NB4 (cell line): ENCODE measurements at regions not wholly inside any gene's neighbourhood (a gene's known extent, or its start where the extent isn't known, plus 50 kb on each side); places are given as distances from the start of the nearest gene placed in this dataset.

Source experiments
- DNase-seq: peaks from one replicate; pipeline ENCODE4 v3.0.0; 2010; ENCODE audit warnings: low read depth
- H3K4me3 ChIP-seq: one replicate; pipeline ENCODE4 v1.5.1; 2011; ENCODE audit warnings: mild to moderate bottlenecking, low read depth, low read length, moderate library complexity
- MYC ChIP-seq: IDR thresholded peaks from 2 replicates; pipeline ENCODE4 v1.6.1; 2011; ENCODE audit warnings: low read depth, low read length
- POLR2A ChIP-seq: IDR thresholded peaks from 2 replicates; pipeline ENCODE4 v1.6.1; 2011; ENCODE audit warnings: mild to moderate bottlenecking; ENCODE audit not compliant: insufficient read length; ENCODE audit errors: extremely low read depth
- TF ChIP-seq, protein P1 (sequence below): IDR thresholded peaks from 2 replicates; pipeline ENCODE4 v1.6.1; 2011; ENCODE audit warnings: low read depth, low read length
- TF ChIP-seq, protein P2 (sequence below): IDR thresholded peaks from one replicate; pipeline ENCODE4 v1.5.1; 2012; ENCODE audit warnings: low read depth, low read length

- no peak for DNase-seq
- TF ChIP-seq MYC = no peak
- TF ChIP-seq, protein P1, sequence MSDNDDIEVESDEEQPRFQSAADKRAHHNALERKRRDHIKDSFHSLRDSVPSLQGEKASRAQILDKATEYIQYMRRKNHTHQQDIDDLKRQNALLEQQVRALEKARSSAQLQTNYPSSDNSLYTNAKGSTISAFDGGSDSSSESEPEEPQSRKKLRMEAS = no peak
- no peak overlapping the region for H3K4me3 ChIP-seq
Measured at GRCh38 chr15:97645758-97646157, 314.7 kb upstream of the ARRDC4 start.

- H3K4me3 ChIP-seq = no peak overlapping the region
- TF ChIP-seq POLR2A (no peak), MYC (no peak)
- TF ChIP-seq, protein P2, sequence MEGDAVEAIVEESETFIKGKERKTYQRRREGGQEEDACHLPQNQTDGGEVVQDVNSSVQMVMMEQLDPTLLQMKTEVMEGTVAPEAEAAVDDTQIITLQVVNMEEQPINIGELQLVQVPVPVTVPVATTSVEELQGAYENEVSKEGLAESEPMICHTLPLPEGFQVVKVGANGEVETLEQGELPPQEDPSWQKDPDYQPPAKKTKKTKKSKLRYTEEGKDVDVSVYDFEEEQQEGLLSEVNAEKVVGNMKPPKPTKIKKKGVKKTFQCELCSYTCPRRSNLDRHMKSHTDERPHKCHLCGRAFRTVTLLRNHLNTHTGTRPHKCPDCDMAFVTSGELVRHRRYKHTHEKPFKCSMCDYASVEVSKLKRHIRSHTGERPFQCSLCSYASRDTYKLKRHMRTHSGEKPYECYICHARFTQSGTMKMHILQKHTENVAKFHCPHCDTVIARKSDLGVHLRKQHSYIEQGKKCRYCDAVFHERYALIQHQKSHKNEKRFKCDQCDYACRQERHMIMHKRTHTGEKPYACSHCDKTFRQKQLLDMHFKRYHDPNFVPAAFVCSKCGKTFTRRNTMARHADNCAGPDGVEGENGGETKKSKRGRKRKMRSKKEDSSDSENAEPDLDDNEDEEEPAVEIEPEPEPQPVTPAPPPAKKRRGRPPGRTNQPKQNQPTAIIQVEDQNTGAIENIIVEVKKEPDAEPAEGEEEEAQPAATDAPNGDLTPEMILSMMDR = no peak
- TF ChIP-seq, protein P1 = no peak
- no peak for DNase-seq
Measured at GRCh38 chr15:97648728-97649127, 311.8 kb upstream of the ARRDC4 start.

DNA sequence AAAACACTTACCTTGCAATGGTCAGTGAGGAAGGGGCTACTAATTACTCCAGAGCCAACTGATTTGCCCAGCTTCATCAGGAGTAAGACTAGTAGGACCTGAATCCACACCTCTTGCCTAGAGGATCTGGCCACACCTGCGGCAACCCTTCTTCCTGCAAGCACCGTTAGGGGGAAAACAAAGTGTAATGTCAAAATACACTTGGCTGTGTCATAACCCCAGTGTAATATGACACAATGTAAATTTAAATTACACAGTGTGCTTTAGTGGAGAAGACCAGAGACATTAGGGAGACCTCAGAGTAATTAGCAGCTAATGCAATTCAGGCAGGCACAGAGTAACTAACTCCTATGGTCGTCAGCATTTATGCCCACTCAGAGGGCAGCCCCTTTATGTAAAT is 308.5 kb upstream of the ARRDC4 start:
- no peak for DNase-seq
- no peak overlapping the region for H3K4me3 ChIP-seq

DNA sequence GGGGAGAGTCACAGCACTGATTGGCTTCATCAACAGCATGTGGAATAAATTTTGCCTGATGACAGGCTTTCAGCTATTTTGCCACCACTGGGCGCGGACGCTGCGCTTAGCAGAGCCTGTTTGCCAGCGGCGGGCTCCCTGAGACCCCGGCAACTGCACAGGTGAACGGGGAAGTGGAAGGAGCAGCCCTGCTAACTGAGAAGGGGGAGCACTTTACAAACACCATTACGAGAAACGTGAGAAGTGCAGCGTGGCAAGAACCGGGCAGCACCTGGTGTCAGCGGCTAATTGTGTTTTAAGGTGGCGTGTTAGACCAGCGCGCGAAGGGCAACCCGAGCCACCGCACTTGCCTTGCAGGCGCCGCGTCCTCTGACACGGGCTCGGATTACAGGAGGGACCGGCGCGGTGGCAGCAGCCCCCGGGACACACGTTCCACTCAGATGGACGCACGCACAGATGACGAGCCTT is 307.8 kb upstream of the ARRDC4 start:
- no peak overlapping the region for H3K4me3 ChIP-seq
- TF ChIP-seq POLR2A (no peak), MYC (no peak)
- TF ChIP-seq, protein P2 = no peak
- TF ChIP-seq, protein P1 = no peak

More for the DNA sequence above, 308.5 kb upstream of the ARRDC4 start:
- no peak for TF ChIP-seq POLR2A
- TF ChIP-seq MYC = no peak
- TF ChIP-seq, protein P1 = no peak
- TF ChIP-seq, protein P2 = no peak

DNA sequence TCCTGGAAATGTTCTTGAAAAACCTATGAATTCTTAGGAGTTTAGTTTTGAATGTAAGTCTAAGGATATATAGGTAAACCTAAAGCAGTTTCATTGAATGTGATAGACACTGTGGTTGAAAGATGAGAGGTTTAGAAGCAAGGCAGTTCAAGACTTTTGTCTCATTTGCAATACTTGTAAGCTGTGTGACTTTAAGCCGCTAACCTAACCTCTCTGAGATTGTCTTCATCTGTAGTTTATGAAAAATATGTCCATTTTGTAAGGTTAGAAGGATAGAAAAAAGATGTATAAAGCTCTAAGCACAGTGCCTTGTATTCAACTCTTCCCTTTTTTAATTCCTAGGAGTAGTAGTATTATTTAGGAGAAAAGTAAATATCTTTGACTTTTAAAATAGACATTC is 306.6 kb upstream of the ARRDC4 start:
- DNase-seq = no peak
- TF ChIP-seq, protein P1 = no peak
- TF ChIP-seq MYC (no peak), POLR2A (no peak)
- TF ChIP-seq, protein P2 = no peak
- no peak overlapping the region for H3K4me3 ChIP-seq

More for the DNA sequence above, 307.8 kb upstream of the ARRDC4 start:
- no peak for DNase-seq

DNA sequence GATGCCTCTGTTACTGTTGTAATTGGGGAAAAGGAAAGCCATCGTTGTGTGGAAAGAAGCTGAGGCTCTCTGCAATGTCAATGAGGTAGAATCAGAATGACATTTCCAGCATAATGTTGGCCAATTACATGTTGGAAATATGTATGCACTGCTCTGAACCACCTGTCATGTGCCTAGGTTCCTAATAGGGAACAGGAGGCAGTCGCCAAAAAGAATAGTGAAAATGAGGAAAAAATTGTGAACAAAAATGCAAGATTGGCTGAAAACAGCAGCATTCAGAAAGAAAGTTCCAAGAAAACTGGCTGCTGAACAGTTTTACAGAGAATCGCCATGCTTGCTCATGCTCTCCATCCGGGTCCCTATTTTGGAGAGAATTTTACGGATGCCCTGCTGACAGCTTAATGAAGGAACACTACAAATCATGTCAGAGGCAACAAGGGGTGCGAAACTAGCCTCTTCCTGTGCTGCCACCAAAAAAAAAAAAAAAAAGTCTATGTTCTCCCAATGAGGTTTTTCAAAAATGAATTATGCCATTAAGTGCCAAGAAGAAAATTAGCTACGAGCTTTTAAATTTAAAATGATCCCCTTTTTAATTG is 305.9 kb upstream of the ARRDC4 start:
- no peak for DNase-seq
- TF ChIP-seq, protein P1 = no peak
- TF ChIP-seq MYC (no peak), POLR2A (no peak)
- TF ChIP-seq, protein P2 = no peak
- H3K4me3 ChIP-seq = no peak overlapping the region
